ENCODE measurements at regions not wholly inside any gene's neighbourhood (a gene's known extent, or its start where the extent isn't known, plus 50 kb on each side); places are given as distances from the start of the nearest gene placed in this dataset.

DNA sequence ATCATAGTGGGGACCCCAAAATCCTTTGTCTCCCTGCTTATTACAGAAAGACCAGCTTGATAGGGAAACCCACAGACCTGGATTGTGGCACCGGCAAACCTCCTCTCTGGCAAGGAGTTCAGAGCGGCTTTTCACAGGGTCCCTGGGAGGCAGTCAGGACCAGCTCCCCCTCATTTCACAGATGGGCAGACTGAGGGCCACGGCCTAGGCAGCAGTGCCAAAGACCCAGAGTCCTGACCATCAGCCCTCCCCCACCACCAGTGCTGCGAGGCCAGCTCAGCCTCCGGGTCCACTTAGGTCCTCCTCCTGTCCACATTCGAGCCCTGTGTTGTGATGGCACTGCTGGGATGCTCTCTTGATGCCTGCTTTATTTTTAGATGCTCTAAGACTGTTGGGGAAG lies 57.2 kb downstream of the CAMK2N1 start:
- TF ChIP-seq, protein P1, sequence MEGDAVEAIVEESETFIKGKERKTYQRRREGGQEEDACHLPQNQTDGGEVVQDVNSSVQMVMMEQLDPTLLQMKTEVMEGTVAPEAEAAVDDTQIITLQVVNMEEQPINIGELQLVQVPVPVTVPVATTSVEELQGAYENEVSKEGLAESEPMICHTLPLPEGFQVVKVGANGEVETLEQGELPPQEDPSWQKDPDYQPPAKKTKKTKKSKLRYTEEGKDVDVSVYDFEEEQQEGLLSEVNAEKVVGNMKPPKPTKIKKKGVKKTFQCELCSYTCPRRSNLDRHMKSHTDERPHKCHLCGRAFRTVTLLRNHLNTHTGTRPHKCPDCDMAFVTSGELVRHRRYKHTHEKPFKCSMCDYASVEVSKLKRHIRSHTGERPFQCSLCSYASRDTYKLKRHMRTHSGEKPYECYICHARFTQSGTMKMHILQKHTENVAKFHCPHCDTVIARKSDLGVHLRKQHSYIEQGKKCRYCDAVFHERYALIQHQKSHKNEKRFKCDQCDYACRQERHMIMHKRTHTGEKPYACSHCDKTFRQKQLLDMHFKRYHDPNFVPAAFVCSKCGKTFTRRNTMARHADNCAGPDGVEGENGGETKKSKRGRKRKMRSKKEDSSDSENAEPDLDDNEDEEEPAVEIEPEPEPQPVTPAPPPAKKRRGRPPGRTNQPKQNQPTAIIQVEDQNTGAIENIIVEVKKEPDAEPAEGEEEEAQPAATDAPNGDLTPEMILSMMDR (IDR thresholded peaks at IDR 0.05) = no peak
- no peak for TF ChIP-seq POLR2A (IDR thresholded peaks at IDR 0.05)
